GM19463 (cell line): ENCODE measurements at regions not wholly inside any gene's neighbourhood (a gene's known extent, or its start where the extent isn't known, plus 50 kb on each side); places are given as distances from the start of the nearest gene placed in this dataset.

Source experiments
- ATAC-seq: cut with Tn5 transposase; IDR thresholded peaks from one replicate; pipeline ENCODE4 v1.9.1; 2021; ENCODE audit warnings: mild to moderate bottlenecking, moderate library complexity; ENCODE audit not compliant: unreplicated experiment

DNA sequence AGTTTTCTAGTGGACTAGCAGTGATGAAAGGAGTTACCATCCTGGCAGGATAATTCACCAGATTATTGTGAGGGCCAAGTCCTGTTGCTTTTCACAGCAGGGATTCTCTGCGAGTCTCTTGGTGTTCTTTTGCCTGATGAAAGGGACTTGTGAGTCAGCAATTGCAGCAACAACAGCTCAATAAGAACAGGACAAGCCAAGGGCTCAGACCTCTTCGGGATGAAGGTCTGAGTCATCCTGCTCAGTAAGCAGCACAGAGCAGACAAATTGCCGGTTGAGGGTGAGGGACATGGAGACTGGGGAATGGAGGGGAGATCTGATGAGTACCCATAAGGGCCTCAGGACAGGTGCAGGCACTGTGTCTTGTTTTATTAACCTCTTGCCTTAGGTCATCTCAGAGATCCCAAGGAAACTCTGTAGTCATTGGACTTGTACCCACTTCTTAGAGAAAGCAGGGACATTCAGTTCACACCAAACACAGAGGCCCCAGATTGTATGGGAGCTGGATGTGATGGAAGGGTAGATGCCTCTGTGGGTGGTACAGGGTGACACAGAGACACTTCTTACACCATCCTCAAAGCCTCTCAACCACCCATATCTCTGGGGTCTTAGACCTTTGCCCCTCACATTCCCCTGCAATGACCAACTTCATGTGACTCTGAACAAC, 173.8 kb upstream of the TLE3 start:
- no peak for ATAC-seq

- no peak for ATAC-seq
Observed at GRCh38 chr15:70270752-70271111, 173.0 kb upstream of the TLE3 start.

GRCh38 chr15:70269991-70270751, 172.5 kb upstream of the TLE3 start:
- no peak for ATAC-seq

- ATAC-seq, result no peak
Observed at GRCh38 chr15:70269311-70269911, 171.7 kb upstream of the TLE3 start.

GRCh38 chr15:70268698-70269251, 171.1 kb upstream of the TLE3 start:
- no peak for ATAC-seq

- no peak for ATAC-seq
Observed at GRCh38 chr15:70267879-70268278, 170.2 kb upstream of the TLE3 start.

DNA sequence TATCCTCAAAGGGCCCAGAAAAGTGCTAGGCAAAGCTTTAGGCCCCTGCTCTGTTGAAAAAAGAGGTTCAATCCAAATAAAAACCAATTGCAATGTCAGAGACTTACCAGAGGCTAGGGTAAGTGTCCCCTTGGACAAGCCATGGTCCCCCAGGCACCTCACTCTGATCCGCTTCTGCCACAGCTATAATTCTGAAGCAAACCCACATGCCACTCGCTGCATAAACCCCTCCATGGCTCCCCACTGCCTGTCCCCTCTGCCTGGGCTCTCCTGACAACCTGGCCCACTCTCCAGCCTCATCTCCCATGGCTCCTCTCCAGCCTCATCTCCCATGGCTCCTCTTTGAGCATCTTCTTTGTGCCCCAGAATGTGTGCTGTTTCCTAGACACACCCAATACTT, 169.6 kb upstream of the TLE3 start:
- ATAC-seq, result no peak

GRCh38 chr15:70266412-70267121, 168.8 kb upstream of the TLE3 start:
- ATAC-seq, result no peak

DNA sequence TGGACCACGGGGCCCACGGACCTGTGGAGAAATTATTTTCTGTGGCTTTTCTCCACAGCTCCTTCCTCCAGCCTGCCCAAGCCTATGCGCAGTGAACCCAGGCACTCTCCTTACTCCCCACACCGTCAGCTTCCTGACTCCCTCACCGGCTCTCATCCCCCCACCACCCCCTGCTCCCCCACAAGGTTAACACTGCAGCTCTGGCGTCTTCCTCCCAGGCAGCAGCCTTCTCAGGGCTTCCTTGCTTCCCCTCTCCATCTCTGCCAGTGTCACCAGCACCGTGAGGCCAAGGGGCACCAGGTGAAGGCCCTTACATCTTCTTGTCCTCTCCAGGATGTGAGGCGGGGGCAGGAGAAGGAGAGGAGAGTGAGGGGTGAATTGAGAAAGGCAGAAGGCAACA, 168.3 kb upstream of the TLE3 start:
- no peak for ATAC-seq

GRCh38 chr15:70265466-70265978, 167.8 kb upstream of the TLE3 start:
- ATAC-seq, result no peak

DNA sequence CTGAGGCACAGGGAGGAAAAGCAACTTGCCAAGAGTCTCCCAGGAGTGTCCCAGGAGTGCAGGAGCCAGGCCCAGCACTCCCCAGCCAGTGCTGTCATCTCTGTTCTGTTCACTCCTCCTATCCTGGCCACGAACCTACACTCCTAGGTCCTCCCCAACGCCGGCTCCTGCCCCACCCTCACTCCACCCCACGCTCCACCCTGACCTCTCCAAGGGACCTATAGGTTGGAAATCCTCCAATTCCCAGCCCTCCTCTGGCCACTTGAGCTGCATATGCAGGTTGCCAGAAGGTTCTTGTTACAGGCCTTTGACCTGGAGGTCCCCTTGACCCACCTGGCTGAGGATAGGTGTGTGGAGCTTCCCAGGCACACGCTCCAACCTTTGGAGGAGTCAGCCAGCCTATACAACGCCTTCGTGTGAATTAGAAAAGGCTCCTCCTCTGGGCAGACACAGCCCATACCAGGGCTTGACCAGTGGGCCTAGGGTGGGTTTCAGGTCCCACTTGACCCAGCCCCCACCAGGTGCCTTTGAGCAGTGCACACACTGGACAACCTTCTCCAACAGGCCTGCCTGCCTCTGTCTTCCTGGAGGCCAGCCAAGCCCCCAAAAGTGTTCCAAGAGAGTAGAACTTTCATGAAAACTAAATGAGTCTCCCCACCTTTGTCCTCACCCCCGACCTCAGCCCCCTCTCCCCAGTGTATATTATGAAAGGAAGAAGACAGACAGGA, 167.2 kb upstream of the TLE3 start:
- ATAC-seq, result no peak

- ATAC-seq, result no peak
Observed at GRCh38 chr15:70264014-70264582, 166.4 kb upstream of the TLE3 start.

GRCh38 chr15:70262591-70263274, 165.0 kb upstream of the TLE3 start:
- no peak for ATAC-seq

DNA sequence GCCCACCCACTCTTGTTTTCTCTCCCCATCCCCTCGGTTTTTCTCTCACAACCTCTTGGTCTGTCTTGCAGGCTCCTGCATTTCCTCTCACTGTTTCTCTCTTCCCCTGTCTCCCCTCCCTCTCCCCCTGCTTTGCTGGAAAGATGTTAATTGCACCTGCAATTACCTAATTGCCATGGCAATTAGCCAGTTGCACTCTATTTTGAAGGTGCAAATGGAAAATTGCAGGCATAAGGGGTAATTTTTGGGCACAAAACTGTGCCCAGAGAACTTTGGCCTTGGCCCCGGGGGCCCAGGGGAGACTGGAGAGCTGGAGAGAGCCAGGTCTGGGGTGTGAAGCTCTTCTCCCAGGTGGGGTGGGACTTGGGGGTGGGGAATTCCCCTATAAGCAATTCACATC, 164.5 kb upstream of the TLE3 start:
- ATAC-seq, result no peak

GRCh38 chr15:70261083-70261482, 163.4 kb upstream of the TLE3 start:
- ATAC-seq, result no peak

DNA sequence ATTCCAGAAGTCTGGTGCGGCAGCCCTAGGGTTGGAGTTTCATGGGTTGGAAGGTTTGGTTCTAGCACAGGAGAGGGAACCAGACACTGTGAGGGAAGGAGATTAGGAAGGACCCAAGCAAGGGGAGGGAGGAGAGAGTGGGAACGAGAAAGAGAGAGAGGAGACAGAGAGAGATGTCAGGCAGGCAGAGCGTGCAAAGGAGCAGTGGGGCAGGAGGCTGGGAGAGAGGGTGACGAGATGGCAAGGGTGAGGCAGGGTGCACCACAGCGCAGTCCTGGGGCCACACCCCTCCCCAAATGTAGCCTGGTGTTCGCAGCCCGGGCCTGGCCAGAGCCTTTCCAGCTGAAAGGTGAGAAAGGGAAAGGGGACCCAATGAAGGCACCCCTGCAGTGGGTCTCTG, 162.9 kb upstream of the TLE3 start:
- no peak for ATAC-seq

- ATAC-seq, result no peak
Observed at GRCh38 chr15:70259640-70260508, 162.2 kb upstream of the TLE3 start.

GRCh38 chr15:70259028-70259424, 161.3 kb upstream of the TLE3 start:
- no peak for ATAC-seq
